ENCODE measurements at regions not wholly inside any gene's neighbourhood (a gene's known extent, or its start where the extent isn't known, plus 50 kb on each side); places are given as distances from the start of the nearest gene placed in this dataset.
A peak's percentile ranks its signal among the peaks of the same experiment; 100 is the strongest.

GRCh38 chr5:136424835-136425584, 59.7 kb upstream of the TRPC7 start:
- H2AFZ ChIP-seq (replicated peaks; ENCODE audit: low read length, poor library complexity), result no peak overlapping the region
- POLR2A ChIA-PET (ENCODE audit: unreplicated experiment), result no interaction called here
- H3K14ac ChIP-seq (replicated peaks; ENCODE audit: low read depth, low read length), result no peak overlapping the region
- peak; percentile 61; the same call in 1 of the 2 replicates for ATAC-seq (ENCODE audit: low read depth)
- H3K4me3 ChIP-seq (ENCODE audit: insufficient read depth, low read depth, low read length), result no peak overlapping the region
- H3K9ac ChIP-seq (ENCODE audit: low read depth, low read length), result no peak overlapping the region
- no peak overlapping the region for H3K23ac ChIP-seq (ENCODE audit: low read depth, low read length)
- in situ Hi-C loops (cut with MboI; ENCODE audit: low sequenced_read_pairs), result loop anchor here (10.0 kb wide), 1 partner anchor 180 kb away; no protein-coding TSS in a partner anchor
- no peak overlapping the region for H2BK20ac ChIP-seq (ENCODE audit: low read depth, low read length)
- no peak overlapping the region for H2AK5ac ChIP-seq (ENCODE audit: low read depth, low read length)
- no peak overlapping the region for H4K8ac ChIP-seq (ENCODE audit: low read depth in 2 of 2, low read length in 2 of 2)
- intact Hi-C loops (cut with micrococcal nuclease), result loop anchor here (1.0 to 10.0 kb wide), 3 partner anchors 176 to 540 kb away; no protein-coding TSS in a partner anchor
- H3K27ac ChIP-seq (ENCODE audit: insufficient read depth, low read length), result no peak overlapping the region
- H3K4ac ChIP-seq (ENCODE audit: low read depth, low read length), result no peak overlapping the region
- no peak overlapping the region for H4K91ac ChIP-seq (ENCODE audit: insufficient read depth, low read depth, low read length)
- peak; percentile 33 for DNase-seq
- H3K4me2 ChIP-seq (ENCODE audit: low read depth, low read length), result no peak overlapping the region
- no peaks in the 10 kb centered on the region for H3K9me1 ChIP-seq (ENCODE audit: insufficient read depth, low read length)
- no peaks in the 10 kb centered on the region for H3K36me3 ChIP-seq (ENCODE audit: control insufficient read depth, insufficient read depth, low read length)
- no peaks in the 10 kb centered on the region for H3K4me1 ChIP-seq (ENCODE audit: control insufficient read depth, insufficient read depth, low read length)
- no peak overlapping the region for H3K56ac ChIP-seq (ENCODE audit: extremely low read depth, insufficient read depth, low read length)
- no peaks in the 10 kb centered on the region for H4K20me1 ChIP-seq (ENCODE audit: insufficient read depth, low read length)
- H2BK15ac ChIP-seq (ENCODE audit: low read depth, low read length), result no peak overlapping the region
- no peaks in the 10 kb centered on the region for H3K79me1 ChIP-seq (ENCODE audit: low read depth in 1 of 2, low read length in 2 of 2)
- no peak overlapping the region for H3K18ac ChIP-seq (ENCODE audit: low read depth, low read length)
- H4K5ac ChIP-seq (ENCODE audit: low read depth, low read length), result no peak overlapping the region
- H2BK120ac ChIP-seq (ENCODE audit: low read depth, low read length), result no peak overlapping the region
- TF ChIP-seq, protein P1, sequence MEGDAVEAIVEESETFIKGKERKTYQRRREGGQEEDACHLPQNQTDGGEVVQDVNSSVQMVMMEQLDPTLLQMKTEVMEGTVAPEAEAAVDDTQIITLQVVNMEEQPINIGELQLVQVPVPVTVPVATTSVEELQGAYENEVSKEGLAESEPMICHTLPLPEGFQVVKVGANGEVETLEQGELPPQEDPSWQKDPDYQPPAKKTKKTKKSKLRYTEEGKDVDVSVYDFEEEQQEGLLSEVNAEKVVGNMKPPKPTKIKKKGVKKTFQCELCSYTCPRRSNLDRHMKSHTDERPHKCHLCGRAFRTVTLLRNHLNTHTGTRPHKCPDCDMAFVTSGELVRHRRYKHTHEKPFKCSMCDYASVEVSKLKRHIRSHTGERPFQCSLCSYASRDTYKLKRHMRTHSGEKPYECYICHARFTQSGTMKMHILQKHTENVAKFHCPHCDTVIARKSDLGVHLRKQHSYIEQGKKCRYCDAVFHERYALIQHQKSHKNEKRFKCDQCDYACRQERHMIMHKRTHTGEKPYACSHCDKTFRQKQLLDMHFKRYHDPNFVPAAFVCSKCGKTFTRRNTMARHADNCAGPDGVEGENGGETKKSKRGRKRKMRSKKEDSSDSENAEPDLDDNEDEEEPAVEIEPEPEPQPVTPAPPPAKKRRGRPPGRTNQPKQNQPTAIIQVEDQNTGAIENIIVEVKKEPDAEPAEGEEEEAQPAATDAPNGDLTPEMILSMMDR (conservative IDR thresholded peaks at IDR 0.05; ENCODE audit: low read depth, low read length), result peak; percentile 61
- TF ChIP-seq RAD21 (IDR thresholded peaks at IDR 0.05; ENCODE audit: low read length), result peak; percentile 58
- TF ChIP-seq CEBPB (IDR thresholded peaks at IDR 0.05; ENCODE audit: low read depth, low read length), result no peak
- TF ChIP-seq SMC3 (IDR thresholded peaks at IDR 0.05; ENCODE audit: low read depth, low read length), result peak; percentile 67
- no peaks in the 10 kb centered on the region; the same call in 1 of the 2 replicates for H3K9me3 ChIP-seq (ENCODE audit: control insufficient read depth, insufficient read depth, low read length)
- H2BK5ac ChIP-seq (ENCODE audit: low read depth, low read length, poor library complexity, severe bottlenecking), result no peak overlapping the region
- no peaks in the 10 kb centered on the region for H3K27me3 ChIP-seq (ENCODE audit: control insufficient read depth, insufficient read depth, low read length)
- WGBS, 2 experiments (ENCODE audit: extremely low coverage in 2 of 2, insufficient read length in 1 of 2), result 37% methylated on average over 2 of the region's 11 CpGs; no CpG with 5 or more reads in 1 of the 2 experiments
- dilution Hi-C loops (cut with HindIII; ENCODE audit: low sequenced_read_pairs, unreplicated experiment), result no loop called here
- BruUV-seq (replicated peaks), result no TSS peak
- no peak overlapping the region for H2AK9ac ChIP-seq (replicated peaks; ENCODE audit: low read depth, low read length, poor library complexity)
- CTCF ChIA-PET, result interaction anchor here (0.5 kb wide), 1 partner anchor 211 kb away, joined by 3 read pairs; no protein-coding TSS in a partner anchor

Measured in IMR-90 (cell line).